COLO829 (cell line): ENCODE measurements at regions not wholly inside any gene's neighbourhood (a gene's known extent, or its start where the extent isn't known, plus 50 kb on each side); places are given as distances from the start of the nearest gene placed in this dataset.
"Not testable (repeated sequence)": the region's sequence is repeated elsewhere in the genome, so short reads cannot be mapped to it uniquely, and the experiment has no call there.

Experiments
- DNase-seq: peaks from one replicate; pipeline ENCODE4 v3.0.0; 2012; ENCODE audit warnings: low spot score

DNA sequence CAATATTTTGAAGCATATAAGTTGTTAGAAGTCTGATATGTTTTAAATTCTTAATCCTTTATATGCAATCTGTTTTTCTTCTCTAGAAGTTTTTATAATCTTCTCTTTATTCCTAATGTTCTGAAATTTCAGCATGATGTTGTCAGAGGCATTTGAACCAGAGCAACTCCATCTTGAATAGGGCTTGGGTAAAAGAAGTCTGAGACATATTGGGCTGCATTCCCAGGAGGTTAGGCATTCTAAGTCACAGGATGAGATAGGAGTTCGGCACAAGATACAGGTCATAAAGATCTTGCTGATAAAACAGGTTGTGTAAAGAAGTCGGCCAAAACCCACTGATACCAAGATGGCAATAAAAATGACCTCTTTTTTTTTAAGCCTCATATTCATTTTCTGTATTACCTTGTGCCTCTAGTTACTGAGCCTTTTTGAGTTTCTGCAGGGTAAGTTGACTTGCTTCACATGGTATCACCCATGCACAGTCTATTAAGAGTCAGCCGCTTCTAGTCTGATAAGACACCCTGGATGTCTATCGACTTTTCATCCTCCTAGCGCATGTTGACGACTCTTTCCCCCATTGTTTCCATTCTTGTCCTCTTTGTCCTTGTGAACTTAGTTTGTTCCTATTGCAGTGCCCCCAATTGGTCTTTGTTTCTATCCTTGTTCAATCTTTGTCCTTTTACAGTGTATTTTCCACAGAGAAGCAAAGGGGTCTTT, 80.8 kb upstream of the RNU6-1 start:
- DNase-seq, result no peak

DNA sequence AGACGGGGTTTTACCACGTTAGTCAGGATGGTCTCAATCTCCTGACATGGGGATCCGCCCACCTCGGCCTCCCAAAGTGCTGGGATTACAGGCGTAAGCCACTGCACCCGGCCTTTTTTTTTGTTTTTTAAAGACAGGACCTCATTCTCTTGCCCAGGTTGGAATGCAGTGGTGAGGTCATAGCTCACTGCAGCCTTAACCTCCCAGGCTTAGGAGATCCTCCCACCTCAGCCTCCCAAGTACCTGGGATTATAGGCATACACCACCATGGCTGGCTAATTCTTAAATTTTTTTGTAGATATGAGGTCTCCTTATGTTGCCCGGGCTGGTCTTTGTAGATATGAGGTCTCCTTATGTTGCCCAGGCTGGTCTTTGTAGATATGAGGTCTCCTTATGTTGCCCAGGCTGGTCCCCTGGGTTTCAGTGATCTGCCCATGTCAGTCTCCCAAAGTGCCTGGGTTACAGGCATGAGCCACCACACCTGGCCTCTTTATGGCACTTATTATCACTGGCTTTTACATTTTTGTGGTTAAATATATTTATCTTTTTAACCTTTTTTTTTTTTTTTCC, 82.3 kb upstream of the RNU6-1 start:
- no peak for DNase-seq

DNA sequence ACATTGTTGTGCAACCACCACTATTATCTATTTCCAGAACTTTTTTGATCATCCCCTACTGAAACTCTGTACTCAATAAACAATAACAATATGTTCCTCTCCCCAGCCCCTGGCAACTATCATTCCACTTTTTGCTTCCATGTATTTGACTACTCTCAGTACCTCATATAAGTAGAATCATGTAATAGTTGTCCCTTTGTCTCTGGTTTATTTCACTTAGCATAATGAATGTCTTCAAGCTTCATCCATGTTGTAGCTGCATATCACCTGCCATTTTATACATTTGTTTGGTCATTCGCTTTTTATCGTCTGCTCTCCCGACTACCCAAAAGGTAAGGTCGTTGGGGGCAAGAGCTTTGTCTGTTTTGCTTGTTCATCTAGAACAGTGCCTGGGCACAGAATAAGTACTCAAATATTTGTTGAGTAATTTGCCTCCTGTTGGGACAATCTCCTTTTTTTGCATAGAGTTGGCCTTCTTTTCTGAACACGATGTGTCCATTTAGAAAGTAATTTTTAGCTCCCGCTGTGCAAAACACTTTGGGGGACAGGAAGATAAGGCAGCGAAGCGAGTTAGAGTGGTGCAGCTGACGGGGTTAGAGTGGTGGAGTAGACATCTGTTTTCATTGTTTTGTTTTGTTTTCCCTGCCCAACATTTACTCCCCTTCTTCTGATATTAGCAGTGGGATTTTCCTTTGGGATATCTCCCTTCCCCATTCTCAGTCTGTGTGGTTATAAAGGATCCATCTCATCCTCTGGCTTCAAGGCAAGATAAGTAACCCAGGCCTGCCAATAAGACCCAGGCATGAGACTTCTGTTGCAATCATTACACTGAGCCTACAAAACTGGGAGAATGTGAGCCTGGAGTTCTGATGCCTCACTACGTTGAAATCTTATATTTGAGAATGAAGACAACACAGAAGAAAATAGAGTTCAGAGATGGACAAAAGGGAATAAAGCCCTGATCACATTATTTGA, 83.4 kb upstream of the RNU6-1 start:
- no peak for DNase-seq

DNA sequence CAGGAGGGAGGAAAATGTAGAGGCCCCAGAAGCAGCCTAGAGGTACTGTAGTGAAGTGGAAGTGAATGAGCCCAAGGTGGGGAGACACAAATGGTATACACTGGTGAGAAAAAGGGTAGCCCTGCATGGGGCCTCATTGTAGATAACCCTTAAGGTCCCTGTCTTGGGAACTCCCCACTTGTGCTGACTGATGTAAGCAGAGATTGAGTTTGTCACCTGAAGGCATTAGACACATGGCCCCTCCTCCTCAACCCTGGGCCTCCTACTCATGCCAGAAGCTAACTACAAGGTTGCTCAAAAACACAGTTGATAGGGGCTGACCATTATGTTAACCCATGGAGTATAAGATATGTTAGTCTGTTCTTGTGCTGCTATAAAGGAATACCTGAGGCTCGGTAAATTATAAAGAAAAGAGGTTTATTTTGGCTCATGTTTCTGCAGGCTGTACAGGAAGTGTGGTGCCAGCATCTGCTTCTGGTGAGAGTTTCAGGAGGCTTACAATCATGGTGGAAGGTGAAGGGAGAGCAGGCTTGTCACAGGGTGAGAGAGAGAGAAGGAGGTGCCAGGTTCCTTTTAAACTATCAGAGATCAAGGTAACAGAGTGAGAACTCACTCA, 84.6 kb upstream of the RNU6-1 start:
- DNase-seq, result no peak

DNA sequence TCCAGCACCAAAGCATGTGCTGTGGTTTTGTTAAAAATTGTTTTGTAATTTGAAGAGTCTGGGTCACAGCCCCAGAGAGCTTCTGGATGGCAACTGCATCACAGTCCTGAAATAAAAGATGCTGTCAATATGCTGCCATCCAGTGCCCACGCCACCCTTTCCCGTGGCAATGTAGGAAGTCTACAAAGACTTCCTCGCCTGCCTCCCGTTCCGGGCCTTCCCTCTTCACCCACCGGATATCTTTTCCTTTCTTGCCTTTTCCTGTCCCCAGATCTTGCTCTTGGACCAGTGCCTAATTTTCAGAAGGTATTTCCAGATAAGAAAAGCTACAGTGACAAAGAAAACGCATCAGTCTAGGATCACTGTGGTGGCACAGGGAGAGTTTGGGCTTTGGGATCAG, 85.3 kb upstream of the RNU6-1 start:
- DNase-seq, result no peak

DNA sequence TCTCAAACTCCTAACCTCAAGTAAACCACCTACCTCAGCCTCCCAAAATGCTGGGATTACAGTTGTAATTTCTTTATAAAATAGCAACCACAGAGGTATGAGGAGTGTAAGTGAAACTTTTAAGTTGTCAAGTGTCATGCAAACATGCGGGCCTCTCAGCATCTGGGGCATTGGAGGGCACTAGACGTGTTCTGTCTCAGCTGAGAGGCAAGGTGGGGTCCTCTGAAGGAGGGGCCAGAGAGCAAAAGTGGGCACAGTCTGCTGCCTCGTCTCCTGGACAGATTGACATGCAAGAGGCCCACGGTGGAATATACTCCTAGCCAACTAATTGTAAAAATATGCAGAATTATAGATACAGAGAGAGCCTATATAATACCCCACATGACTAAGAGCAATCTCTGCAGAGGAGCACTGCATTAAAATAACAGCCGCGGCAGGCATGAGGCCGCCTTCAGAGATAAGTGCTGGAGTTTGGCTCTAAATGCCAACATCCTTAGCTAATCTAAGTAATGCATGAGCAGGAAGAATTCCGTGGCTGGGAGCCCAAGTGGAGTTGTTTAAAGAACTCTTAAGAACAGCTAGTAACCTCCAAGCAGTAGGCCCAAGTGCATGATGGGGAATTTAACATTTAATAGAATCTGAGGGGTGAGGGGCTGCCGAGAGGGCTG, 87.8 kb upstream of the RNU6-1 start:
- DNase-seq, result no peak

DNA sequence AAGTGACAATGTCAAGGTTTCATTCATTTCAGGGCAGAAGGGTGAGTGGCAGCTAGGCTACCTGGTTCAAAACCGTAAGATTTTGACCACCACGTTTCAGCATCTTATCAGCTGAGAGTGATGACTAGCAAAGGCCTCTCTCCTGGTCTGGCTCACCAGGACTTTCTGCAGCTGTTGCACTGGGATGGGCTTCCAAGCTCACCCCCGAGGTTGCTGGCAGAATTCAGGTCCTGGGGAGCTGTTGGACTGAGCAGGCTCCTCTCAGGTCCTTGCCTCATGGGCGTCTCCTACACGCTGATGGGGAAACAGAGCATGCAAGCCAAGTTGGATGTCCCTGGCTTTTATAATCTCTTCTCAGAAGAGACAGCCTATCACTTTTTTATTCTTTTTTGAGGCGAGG, 88.8 kb upstream of the RNU6-1 start:
- DNase-seq, result no peak

DNA sequence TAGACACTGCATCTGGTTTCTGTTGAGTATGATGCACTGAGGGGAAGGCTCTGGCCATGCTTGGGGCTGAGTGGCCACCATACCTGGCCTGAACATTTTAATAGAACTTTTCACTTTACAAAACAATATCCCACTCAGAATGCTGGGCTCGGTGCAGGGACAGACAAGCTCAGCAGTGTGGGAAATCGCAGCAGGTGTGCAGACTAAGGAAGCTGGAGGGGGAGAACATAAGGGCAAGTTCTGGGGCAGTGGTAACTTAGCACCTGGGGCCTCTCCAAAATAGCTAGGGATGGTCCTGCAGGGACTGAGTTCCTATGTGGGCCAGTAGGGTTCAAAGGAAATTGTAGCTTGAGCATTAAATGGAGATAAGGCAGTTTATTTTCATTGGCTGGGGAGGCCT, 90.9 kb upstream of the RNU6-1 start:
- no peak for DNase-seq

DNA sequence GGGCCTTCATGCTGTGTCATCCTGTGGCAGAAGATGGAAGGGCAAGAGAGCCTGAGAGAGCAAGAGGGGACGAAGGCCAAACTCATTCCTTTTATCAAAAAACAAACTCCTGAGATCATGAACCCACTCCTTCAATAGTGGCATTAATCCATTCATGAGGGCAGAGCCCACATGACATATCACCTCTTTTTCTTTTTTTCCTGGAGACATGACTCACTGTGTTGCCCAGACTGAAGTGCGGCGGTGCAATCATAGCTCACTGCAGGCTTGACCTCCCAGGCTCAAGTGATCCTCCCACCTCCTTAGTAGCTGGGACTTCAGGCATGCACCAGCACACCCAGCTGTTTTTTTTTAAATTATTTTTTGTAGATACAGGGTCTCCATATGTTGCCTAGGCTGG, 92.0 kb upstream of the RNU6-1 start:
- DNase-seq, result no peak

DNA sequence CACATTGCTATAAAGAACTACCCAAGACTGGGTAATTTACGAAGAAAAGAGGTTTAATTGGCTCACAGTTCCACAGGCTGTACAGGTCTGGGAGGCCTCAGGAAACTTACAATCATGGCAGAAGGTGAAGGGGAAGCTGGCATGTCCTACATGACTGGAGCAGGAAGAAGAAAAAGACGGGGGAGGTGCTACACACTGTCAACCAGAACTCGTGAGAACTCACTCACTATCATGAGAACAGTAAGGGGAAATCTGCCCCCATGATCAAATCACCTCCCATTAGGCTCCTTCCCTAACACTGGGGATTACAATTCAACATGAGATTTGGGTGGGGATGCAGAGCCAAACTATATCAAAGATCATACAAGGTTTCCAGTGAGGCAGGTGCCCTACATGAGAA, 94.3 kb upstream of the RNU6-1 start:
- DNase-seq, result not testable (repeated sequence)

DNA sequence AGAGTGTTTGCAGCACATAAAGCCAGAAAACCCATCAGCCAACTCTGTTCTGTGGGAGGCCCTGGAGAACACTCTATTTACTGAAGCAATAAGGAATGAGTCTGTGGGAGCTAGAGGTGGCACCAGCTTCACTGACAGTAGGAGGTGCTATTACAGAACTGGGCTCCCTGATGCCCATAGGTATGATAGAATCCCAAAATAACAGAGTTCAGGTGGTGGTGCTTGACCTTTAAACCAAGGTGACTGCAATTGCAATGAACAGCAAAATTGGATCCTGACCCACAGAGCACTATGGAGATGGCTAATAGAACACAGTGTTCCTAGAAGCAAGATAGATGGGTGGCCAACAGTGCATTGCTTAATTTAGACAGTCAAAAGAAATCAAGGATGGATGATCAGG, 95.4 kb upstream of the RNU6-1 start:
- no peak for DNase-seq

DNA sequence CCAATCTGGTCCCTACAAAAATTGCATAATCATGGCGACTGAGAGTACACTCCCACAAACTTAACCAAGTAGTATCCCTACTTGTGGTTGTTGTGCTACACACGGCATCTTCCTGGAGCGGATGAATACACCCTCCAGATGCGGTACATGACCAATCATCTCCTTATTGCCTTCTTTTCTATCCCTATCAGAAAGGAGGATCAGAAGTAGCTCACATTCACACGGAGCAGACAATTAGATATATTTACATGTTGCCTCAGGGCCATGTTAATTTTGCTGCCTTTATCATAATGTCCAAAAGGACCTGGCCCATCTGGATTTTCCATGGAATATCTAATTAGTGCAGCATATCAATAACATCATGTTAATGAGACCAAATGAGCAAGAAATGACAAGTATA, 96.4 kb upstream of the RNU6-1 start:
- DNase-seq, result no peak

DNA sequence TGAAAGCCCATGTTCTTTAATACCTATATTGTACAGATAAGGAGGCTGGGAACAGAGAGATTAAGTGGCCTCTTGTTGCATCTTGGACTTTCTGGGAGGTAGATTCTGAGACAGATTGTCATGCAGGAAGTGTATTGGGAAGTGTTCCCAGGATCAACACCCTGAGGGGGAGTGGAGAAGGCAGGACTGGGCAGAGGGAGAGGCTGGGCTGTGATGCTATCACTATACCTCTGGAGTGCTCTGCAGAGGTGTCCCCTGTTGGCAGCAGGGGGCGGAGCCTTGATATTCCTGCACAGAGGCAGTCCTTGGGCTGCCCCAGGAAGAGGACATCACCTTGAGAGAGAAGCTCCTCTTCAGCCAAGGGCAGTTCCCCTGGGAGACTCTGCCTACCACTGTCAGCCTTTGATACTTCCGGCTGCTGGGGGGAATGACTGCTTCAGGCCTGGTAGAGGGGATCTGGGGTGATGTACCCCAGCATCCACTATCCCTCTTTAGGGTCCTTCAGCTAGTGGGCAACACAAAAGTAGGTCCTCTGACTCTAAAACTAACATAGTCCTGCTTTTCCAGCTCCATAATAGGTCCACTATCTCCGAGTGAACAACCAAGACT, 97.4 kb upstream of the RNU6-1 start:
- DNase-seq, result no peak

DNA sequence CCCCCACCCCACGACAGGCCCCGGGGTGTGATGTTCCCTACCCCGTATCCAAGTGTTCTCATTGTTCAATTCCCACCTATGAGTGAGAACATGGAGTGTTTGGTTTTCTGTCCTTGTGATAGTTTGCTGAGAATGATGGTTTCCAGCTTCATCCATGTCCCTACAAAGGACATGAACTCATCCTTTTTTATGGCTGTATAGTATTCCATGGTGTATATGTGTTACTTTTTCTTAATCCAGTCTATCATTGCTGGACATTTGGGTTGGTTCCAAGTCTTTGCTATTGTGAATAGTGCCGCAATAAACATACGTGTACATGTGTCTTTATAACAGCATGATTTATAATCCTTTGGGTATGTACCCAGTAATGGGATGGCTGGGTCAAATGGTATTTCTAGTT, 99.3 kb upstream of the RNU6-1 start:
- DNase-seq, result not testable (repeated sequence)

DNA sequence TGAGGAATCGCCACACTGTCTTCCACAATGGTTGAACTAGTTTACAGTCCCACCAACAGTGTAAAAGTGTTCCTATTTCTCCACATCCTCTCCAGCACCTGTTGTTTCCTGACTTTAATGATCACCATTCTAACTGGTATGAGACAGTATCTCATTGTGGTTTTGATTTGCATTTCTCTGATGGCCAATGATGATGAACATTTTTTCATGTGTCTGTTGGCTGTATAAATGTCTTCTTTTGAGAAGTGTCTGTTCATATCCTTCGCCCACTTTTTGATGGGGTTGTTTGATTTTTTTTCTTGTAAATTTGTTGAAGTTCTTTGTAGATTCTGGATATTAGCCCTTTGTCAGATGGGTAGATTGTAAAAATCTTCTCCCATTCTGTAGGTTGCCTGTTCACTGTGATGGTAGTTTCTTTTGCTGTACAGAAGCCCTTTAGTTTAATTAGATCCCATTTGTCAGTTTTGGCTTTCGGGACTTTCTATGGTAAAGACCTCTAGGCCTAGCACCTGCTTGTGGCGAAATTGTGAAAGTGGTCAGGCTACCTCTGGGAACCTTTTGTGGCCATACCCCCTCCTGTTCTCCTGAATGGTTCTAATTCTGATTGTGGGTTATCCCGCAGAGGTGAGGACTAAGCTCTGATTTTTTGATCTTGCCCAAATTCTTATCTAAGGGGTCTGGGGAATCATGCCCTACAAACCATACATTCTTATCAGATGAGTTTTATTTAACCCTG, 99.9 kb upstream of the RNU6-1 start:
- not testable (repeated sequence) for DNase-seq

DNA sequence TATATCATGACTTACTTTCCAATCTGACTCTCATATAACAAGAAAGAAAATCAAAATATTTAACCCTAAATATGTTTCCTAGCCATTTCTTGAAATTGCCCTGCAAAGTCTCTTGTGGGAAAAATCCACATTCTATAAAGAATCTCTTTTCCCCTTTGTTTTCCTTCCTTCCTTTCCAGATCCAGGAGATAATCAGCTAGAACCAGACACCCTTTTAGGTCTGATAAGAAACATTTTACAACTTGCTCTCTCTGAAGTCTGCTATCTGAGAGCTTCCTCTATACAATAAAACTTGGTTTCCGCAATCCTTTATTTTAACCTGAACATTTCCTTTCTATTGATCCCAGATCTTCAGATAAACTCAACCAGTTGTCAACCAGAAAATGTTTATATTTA, 100.5 kb upstream of the RNU6-1 start:
- DNase-seq, result no peak

DNA sequence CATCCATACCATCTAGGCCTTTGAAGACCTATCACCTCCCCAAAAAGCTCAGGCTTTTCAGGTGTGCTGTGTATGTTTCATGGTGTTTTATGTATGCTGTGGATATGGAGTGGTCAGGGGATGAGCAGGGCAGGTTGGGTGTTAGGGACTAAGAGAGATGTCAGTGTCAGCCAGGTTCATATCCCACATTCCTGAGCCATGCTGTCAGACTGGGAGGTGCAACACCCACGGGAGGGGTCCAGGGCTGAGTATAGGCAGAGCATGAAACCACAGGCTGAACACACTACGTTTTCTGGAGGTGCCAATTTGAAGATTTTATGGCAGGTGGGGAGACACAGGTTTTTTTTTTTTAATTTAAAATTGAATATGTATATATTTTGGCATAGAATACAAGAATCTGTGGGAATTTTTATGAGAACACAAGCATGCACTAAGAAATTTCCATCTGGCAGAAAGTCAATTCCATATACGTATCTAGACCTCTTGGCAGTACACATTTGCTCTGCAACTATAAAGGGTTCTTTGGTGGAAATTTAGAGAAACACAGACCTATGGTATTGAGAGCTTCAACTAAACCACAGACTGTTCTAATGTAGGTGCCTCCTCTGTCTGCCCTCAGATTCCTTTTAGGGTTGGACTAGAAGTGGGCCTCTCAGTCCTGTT, 101.9 kb upstream of the RNU6-1 start:
- no peak for DNase-seq

DNA sequence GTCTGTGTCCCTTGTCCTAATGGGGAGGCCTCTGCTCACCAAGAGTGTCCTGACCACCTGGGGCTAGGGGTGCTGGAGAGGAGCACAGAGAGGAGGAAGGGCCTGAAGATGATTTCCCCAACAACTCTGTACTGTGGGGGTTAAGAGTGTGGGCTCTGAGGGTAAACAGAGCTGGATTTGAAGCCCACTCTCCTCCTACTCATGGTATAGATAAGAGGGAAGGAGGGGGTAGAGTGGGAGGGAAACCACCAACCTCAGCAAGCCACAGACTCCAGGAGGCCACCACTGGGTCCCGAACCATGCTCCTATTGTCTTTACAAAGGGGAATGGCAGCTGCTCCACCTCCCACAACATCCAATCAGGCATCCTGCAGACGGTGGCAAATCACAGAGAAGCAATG, 103.6 kb upstream of the RNU6-1 start:
- DNase-seq, result no peak

DNA sequence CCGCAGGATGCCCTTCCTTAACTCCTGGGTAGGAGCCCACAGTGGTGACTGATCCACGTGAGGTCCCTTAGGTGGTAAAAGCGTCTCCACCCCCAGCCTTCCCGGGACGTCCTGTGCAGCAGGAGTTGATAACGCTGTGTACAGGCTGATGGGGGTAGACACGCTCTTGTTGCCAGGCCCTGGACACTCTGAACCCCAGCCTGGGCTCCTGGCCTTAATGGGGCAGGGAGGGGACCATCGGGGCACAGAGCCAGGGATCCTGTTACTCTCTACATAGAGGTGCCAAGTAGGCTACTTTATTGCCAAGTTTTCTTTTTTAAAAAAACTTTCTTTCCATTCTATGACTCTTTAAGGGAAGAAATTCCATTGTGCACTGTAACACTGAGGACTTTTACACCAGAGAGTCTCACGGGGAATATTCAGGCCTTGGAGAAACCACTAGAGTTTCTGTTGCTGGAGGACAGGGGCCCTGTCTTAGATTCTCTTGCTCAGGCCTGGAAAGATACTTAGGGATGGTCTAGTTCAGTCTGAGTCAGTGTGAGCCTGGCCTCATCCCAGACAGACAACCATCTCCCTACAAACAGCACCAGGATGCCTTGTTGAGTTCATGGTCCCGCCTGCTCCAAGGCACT, 104.3 kb upstream of the RNU6-1 start:
- no peak for DNase-seq

DNA sequence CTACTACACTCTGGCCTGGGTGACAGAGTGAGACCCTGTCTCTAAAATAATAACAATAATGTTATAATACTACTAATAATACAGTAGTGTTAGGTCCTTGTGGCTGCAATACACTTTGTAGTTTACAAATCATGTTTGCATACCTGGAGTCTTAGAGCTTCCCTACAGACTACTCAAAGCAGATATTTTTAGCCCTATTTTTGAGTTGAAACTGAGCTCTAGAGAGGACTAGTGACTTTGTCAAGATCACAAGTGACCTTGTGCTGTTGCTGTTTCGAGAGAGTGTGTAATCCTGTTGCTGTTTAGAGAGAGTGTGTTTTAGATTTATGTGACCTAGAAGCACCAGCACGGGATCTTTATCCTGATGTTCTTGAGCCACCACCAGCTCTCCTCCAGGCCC, 105.3 kb upstream of the RNU6-1 start:
- no peak for DNase-seq
